GM23248 (cell line): ENCODE measurements at regions not wholly inside any gene's neighbourhood (a gene's known extent, or its start where the extent isn't known, plus 50 kb on each side); places are given as distances from the start of the nearest gene placed in this dataset.

ENCODE experiments used
- DNase-seq: peaks from one replicate; pipeline ENCODE4 v3.0.0-alpha.2; 2015
- H2AFZ ChIP-seq: fragments of 200-600 bp; sonication (generic); 2 replicates; pipeline ENCODE4 v1.6.1; 2016; ENCODE audit warnings: antibody characterized with exemption
- H3F3A ChIP-seq: fragments of 200-600 bp; sonication (generic); 2 replicates; pipeline ENCODE4 v1.6.1; 2016; ENCODE audit warnings: mild to moderate bottlenecking, antibody characterized with exemption, mixed run types; ENCODE audit not compliant: insufficient read depth
- H3K27ac ChIP-seq: fragments of 200-600 bp; sonication (generic); 2 replicates; pipeline ENCODE4 v1.5.1; 2016; ENCODE audit warnings: mild to moderate bottlenecking
- H3K27me3 ChIP-seq: fragments of 200-600 bp; sonication (generic); replicated peaks from 2 replicates; pipeline ENCODE4 v1.6.1; 2016; ENCODE audit warnings: mild to moderate bottlenecking; ENCODE audit not compliant: insufficient read depth
- H3K36me3 ChIP-seq: fragments of 200-600 bp; sonication (generic); 2 replicates; pipeline ENCODE4 v1.6.1; 2016; ENCODE audit warnings: low read depth, mild to moderate bottlenecking
- H3K4me1 ChIP-seq: fragments of 200-600 bp; sonication (generic); 2 replicates; pipeline ENCODE4 v1.6.1; 2016; ENCODE audit warnings: mild to moderate bottlenecking; ENCODE audit not compliant: insufficient read depth
- H3K4me2 ChIP-seq: fragments of 200-600 bp; sonication (generic); one replicate; pipeline ENCODE4 v1.6.1; 2016; ENCODE audit warnings: mild to moderate bottlenecking; ENCODE audit not compliant: unreplicated experiment
- H3K4me3 ChIP-seq: fragments of 200-600 bp; sonication (generic); 2 replicates; pipeline ENCODE4 v1.5.1; 2016; ENCODE audit warnings: mild to moderate bottlenecking
- H3K79me2 ChIP-seq: fragments of 200-600 bp; sonication (generic); 2 replicates; pipeline ENCODE4 v1.6.1; 2016; ENCODE audit warnings: mild to moderate bottlenecking; ENCODE audit not compliant: insufficient read depth
- H3K9ac ChIP-seq: fragments of 200-600 bp; sonication (generic); 2 replicates; pipeline ENCODE4 v1.6.1; 2016; ENCODE audit warnings: mild to moderate bottlenecking
- H3K9me2 ChIP-seq: fragments of 200-600 bp; sonication (generic); 2 replicates; pipeline ENCODE4 v1.6.1; 2016; ENCODE audit warnings: mixed run types, mild to moderate bottlenecking, moderate library complexity; ENCODE audit not compliant: insufficient read depth
- H3K9me3 ChIP-seq: fragments of 200-600 bp; sonication (generic); one replicate; pipeline ENCODE4 v1.6.1; 2017; ENCODE audit warnings: low read depth
- H4K20me1 ChIP-seq: fragments of 200-600 bp; sonication (generic); 2 replicates; pipeline ENCODE4 v1.6.0; 2016; ENCODE audit not compliant: insufficient read depth
- EZH2 ChIP-seq: fragments of 200-600 bp; sonication (generic); IDR thresholded peaks from 2 replicates; pipeline ENCODE4 v1.6.1; 2018; ENCODE audit warnings: antibody characterized with exemption, mild to moderate bottlenecking; ENCODE audit not compliant: insufficient read depth, poor library complexity, severe bottlenecking
- EZH2phosphoT487 ChIP-seq: fragments of 200-600 bp; sonication (generic); IDR thresholded peaks from 2 replicates; pipeline ENCODE4 v1.6.1; 2018; ENCODE audit warnings: antibody characterized with exemption, moderate library complexity, mild to moderate bottlenecking, low read depth; ENCODE audit not compliant: insufficient read depth
- WGBS, 2 experiments: methylation state at CpG; one replicate each; pipeline ENCODE4 v1.1.6; 2015 to 2017; ENCODE audit warnings: low lambda C conversion rate in 2 of 2, low coverage in 1 of 2; ENCODE audit errors: missing lambda C conversion rate in 2 of 2; 5-methylcytosine and 5-hydroxymethylcytosine counted together
- in situ Hi-C: fragments of 300-500 bp; cut with MboI; formaldehyde crosslinking; loops from 2 replicates; pipeline ENCODE4 v1.15.0; 2020

DNA sequence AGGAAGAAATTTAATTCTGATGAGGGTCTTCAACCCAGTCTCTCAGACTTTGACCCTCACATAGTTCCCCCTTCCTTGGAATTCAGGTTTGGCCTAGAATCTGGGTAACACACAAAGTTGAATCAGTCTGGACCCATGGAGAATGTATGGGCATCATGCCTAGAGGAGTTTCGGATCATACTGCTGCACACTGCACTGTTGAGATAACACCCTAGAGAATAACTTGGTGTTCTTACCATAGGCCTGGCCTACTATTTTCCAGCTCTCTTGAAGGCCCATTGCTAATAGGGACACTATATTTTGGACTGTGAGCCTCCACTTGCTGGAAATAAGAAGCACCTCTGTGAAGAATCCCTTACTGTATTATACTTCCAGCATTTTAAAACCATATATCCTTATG is 413.5 kb downstream of the PLK2 start:
- Histone ChIP-seq H3K27ac (no peak overlapping the region), H3K4me2 (no peak overlapping the region), H3F3A (no peaks in the 10 kb centered on the region), H3K4me1 (no peaks in the 10 kb centered on the region), H3K9me2 (no peaks in the 10 kb centered on the region), H3K4me3 (no peak overlapping the region), H3K9me3 (no peaks in the 10 kb centered on the region), H3K9ac (no peak overlapping the region), H3K36me3 (no peaks in the 10 kb centered on the region), H2AFZ (no peak overlapping the region), H4K20me1 (no peaks in the 10 kb centered on the region), H3K27me3 (no peaks in the 10 kb centered on the region), H3K79me2 (no peaks in the 10 kb centered on the region)
- 70 to 88% methylated on average over 1 of the region's 1 CpG for WGBS, 2 experiments
- DNase-seq: no peak
- in situ Hi-C loops: no loop called here
- TF ChIP-seq EZH2 (no peak), EZH2phosphoT487 (no peak)

DNA sequence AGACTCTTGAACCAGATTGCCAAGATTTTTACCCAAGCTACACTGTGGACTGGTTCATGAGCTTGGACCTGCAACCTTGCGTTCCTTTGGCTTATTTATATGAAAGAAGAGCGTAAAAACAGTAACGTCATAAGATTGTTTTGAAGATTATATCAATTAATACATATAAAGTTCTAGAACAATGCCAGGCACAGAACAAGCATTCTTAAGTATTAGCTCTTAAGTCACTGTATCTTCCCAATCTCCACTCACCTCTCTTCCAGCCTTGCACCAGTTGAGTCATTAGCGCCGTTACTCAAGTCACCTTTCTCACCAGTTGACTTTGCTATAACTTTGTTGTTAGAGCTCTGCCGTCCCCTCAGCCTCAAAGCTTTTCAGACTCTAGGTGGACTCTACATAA is 415.7 kb downstream of the PLK2 start:
- no peak for DNase-seq
- no peaks in the 10 kb centered on the region for H3K36me3 ChIP-seq
- in situ Hi-C loops: no loop called here

DNA sequence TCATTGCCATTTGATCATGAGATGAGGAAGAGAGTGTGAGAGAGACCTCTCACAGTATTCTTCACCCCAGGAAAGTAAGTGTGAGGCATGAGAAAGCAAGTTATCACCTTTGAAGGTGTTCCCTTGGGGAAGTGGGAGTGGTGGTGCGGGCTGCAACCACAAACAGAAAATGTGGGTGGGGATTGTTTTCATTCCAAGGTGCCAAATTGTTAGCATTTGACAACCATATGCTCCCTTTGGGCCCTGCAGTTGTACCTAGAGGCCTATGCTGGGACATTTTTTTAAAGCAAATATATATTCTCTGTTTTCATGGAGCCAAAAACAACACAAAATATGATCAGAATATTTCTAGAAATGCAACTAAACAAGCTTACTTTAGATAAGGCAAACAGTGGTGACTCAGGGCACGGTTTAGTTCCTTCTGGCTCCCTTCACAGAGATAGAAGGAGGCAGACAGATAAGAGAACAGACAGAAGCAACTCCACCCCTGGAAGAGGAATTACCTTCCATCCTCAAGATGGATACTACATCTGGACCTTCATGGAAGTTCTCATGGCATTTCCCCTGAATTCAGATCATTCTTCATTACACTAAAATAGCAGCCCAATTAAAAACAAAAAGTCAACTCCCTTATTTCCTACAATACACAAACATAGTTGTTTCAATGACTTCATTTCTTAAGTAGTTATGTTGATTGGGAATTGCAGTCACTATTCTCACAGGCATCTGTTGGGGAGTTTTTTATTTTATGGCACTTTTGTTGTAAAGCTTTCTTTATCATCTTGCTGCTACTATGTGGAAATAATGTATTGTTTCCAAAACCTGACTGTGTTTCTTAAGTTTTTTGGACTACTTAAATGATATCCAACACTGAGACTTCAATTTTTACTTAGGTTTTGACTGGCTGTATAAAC is 416.6 kb downstream of the PLK2 start:
- Histone ChIP-seq H3K27me3 (no peaks in the 10 kb centered on the region), H3K4me2 (no peak overlapping the region), H3K27ac (no peak overlapping the region), H3K4me3 (no peak overlapping the region), H4K20me1 (no peaks in the 10 kb centered on the region), H2AFZ (no peak overlapping the region), H3K79me2 (no peaks in the 10 kb centered on the region), H3F3A (0 out of 2 replicates have a peak, but pooled peaks cover 5% of the 10 kb centered on the region), H3K4me1 (peaks cover 12% of the 10 kb centered on the region), H3K9ac (no peak overlapping the region), H3K9me3 (no peaks in the 10 kb centered on the region), H3K9me2 (no peaks in the 10 kb centered on the region), H3K36me3 (no peaks in the 10 kb centered on the region)
- in situ Hi-C loops: no loop called here
- TF ChIP-seq EZH2 (no peak), EZH2phosphoT487 (no peak)
- DNase-seq: no peak
- 90 to 93% methylated on average over 2 of the region's 2 CpGs for WGBS, 2 experiments

More for the DNA sequence above, 415.7 kb downstream of the PLK2 start:
- H3K9me3 ChIP-seq: no peaks in the 10 kb centered on the region
- 85 to 88% methylated on average over 6 of the region's 6 CpGs for WGBS, 2 experiments
- 0 out of 2 replicates have a peak, but pooled peaks cover 5% of the 10 kb centered on the region for H3F3A ChIP-seq
- H2AFZ ChIP-seq: no peak overlapping the region
- TF ChIP-seq EZH2phosphoT487 (no peak), EZH2 (no peak)
- no peaks in the 10 kb centered on the region for H4K20me1 ChIP-seq
- no peaks in the 10 kb centered on the region for H3K79me2 ChIP-seq
- H3K9ac ChIP-seq: no peak overlapping the region
- H3K4me3 ChIP-seq: no peak overlapping the region
- no peaks in the 10 kb centered on the region for H3K27me3 ChIP-seq
- peaks cover 12% of the 10 kb centered on the region for H3K4me1 ChIP-seq
- no peak overlapping the region for H3K4me2 ChIP-seq
- H3K9me2 ChIP-seq: no peaks in the 10 kb centered on the region
- no peak overlapping the region for H3K27ac ChIP-seq

DNA sequence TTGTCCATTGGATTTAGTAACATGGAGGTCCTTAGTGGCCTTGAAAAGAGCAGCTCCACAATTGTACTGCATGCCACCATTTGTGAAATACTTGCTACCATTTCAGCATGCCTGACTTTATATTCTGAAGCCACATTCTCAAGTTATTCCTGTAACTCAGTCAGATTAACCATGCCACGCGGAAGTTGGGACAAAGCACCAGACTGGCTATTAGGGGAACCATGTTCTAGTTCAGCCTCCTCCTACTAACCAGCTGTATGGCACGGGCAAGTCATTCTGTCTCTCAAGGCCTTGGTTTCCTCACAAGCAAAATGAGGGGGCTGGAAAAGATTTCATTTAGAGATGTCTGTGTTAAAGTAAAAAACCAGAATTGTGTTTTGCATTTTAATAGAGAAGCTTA is 418.0 kb downstream of the PLK2 start:
- H3K79me2 ChIP-seq: no peaks in the 10 kb centered on the region
- WGBS, 2 experiments: 85 to 91% methylated on average over 3 of the region's 3 CpGs
- H2AFZ ChIP-seq: no peak overlapping the region
- DNase-seq: no peak
- H3K27me3 ChIP-seq: no peaks in the 10 kb centered on the region
- H3K36me3 ChIP-seq: no peaks in the 10 kb centered on the region
- H3K9me2 ChIP-seq: no peaks in the 10 kb centered on the region
- in situ Hi-C loops: no loop called here
- no peak overlapping the region for H3K9ac ChIP-seq
- 0 out of 2 replicates have a peak, but pooled peaks cover 5% of the 10 kb centered on the region for H3F3A ChIP-seq
- TF ChIP-seq EZH2phosphoT487 (no peak), EZH2 (no peak)
- no peak overlapping the region for H3K27ac ChIP-seq
- no peaks in the 10 kb centered on the region for H4K20me1 ChIP-seq
- no peak overlapping the region for H3K4me2 ChIP-seq
- H3K9me3 ChIP-seq: no peaks in the 10 kb centered on the region
- H3K4me3 ChIP-seq: no peak overlapping the region
- H3K4me1 ChIP-seq: peaks cover 12% of the 10 kb centered on the region
